ENCODE measurements at regions not wholly inside any gene's neighbourhood (a gene's known extent, or its start where the extent isn't known, plus 50 kb on each side); places are given as distances from the start of the nearest gene placed in this dataset.
A peak's percentile ranks its signal among the peaks of the same experiment; 100 is the strongest.
"Not testable (repeated sequence)": the region's sequence is repeated elsewhere in the genome, so short reads cannot be mapped to it uniquely, and the experiment has no call there.

DNA sequence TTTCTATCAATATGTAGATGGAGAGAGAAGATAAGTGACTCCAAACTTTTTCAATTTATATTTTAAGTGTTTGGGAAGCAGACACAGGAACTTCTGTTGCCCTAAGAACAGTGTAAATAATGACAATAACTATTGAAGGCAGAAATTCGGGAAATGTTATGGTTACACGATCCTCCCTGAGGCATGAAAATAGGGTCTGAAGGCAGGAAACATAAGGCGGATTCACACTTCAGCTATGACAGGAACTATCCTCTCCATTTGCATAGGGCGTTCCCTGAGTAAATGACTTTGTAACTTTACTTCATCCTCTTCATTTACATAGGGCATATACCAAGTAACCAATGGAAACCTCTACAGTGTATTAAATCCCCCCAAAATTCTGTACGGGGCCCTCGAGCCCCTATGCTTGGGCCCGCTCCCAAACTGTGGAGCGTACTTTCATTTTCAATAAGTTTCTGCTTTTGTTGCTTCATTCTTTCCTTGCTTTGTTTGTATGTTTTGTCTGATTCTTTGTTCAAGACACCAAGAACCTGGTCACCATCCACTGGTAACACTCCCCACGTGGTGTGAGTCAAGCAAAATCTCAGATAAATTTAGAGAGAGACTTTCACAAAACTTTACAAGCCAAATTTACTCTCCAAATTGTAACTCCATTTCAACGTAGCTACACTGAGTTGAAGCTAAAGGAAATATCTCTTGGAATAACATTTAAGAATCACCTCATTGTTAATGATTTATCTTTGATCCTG is 2504.3 kb downstream of the ARAP2 start:
- no peaks in the 10 kb centered on the region for H3K36me3 ChIP-seq (replicated peaks; ENCODE audit: insufficient read depth, low read depth)
- peaks cover 7% of the 10 kb centered on the region for H3K4me1 ChIP-seq (ENCODE audit: insufficient read depth)
- 80% methylated on average over 10 of the region's 10 CpGs for WGBS (ENCODE audit: low lambda C conversion rate, missing lambda C conversion rate)
- TF ChIP-seq EZH2 (IDR thresholded peaks at IDR 0.05; ENCODE audit: borderline replicate concordance) (no peak), EZH2phosphoT487 (IDR thresholded peaks at IDR 0.05; ENCODE audit: low read depth, severe bottlenecking, unreplicated experiment) (no peak)
- TF ChIP-seq, protein P1, sequence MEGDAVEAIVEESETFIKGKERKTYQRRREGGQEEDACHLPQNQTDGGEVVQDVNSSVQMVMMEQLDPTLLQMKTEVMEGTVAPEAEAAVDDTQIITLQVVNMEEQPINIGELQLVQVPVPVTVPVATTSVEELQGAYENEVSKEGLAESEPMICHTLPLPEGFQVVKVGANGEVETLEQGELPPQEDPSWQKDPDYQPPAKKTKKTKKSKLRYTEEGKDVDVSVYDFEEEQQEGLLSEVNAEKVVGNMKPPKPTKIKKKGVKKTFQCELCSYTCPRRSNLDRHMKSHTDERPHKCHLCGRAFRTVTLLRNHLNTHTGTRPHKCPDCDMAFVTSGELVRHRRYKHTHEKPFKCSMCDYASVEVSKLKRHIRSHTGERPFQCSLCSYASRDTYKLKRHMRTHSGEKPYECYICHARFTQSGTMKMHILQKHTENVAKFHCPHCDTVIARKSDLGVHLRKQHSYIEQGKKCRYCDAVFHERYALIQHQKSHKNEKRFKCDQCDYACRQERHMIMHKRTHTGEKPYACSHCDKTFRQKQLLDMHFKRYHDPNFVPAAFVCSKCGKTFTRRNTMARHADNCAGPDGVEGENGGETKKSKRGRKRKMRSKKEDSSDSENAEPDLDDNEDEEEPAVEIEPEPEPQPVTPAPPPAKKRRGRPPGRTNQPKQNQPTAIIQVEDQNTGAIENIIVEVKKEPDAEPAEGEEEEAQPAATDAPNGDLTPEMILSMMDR (IDR thresholded peaks at IDR 0.05; ENCODE audit: poor library complexity), result no peak
- peak overlapping the region; percentile 49 for H2AFZ ChIP-seq
- DNase-seq (ENCODE audit: low spot score), result no peak
- no peaks in the 10 kb centered on the region for H3K79me2 ChIP-seq
- H3K27me3 ChIP-seq, result no peaks in the 10 kb centered on the region
- H3K9me2 ChIP-seq (replicated peaks; ENCODE audit: insufficient read depth), result no peaks in the 10 kb centered on the region
- H3K9me3 ChIP-seq (ENCODE audit: low read depth), result no peaks in the 10 kb centered on the region
- peak overlapping the region; percentile 47 for H3K4me2 ChIP-seq
- no peak overlapping the region for H3K4me3 ChIP-seq
- peak overlapping the region; percentile 1 for H3K27ac ChIP-seq
- no peaks in the 10 kb centered on the region for H4K20me1 ChIP-seq (ENCODE audit: insufficient read depth, poor library complexity, severe bottlenecking)

DNA sequence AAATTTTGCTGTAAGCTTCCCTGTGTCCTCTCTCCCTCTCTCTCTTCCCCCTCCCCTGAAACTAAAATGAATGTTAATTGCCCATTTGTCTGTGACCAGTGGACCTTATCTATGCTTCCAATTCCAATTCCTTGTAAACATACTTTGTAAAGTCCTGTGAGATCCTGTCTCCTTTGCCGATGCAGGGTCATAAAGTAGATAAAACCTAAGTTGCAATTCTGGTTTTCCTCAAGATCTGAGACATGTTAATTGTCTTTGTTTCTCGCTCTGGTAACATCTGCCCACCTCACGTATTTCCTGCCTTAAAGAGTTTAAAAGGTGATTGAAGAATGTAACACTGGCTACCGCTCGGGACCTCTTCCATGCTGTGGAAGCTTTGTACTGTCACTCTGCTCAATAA is 2503.4 kb downstream of the ARAP2 start:
- not testable (repeated sequence) for DNase-seq (ENCODE audit: low spot score); H3K9me3 ChIP-seq (ENCODE audit: low read depth); H4K20me1 ChIP-seq (ENCODE audit: insufficient read depth, poor library complexity, severe bottlenecking); H3K9me2 ChIP-seq (replicated peaks; ENCODE audit: insufficient read depth); H3K79me2 ChIP-seq; H3K4me3 ChIP-seq; H3K4me1 ChIP-seq (ENCODE audit: insufficient read depth); H3K36me3 ChIP-seq (replicated peaks; ENCODE audit: insufficient read depth, low read depth); H3K27me3 ChIP-seq
- peak overlapping the region; percentile 47 for H3K4me2 ChIP-seq
- WGBS (ENCODE audit: low lambda C conversion rate, missing lambda C conversion rate), result 31% methylated on average over 5 of the region's 5 CpGs
- peak overlapping the region; percentile 1 for H3K27ac ChIP-seq
- peak overlapping the region; percentile 3 for H2AFZ ChIP-seq

DNA sequence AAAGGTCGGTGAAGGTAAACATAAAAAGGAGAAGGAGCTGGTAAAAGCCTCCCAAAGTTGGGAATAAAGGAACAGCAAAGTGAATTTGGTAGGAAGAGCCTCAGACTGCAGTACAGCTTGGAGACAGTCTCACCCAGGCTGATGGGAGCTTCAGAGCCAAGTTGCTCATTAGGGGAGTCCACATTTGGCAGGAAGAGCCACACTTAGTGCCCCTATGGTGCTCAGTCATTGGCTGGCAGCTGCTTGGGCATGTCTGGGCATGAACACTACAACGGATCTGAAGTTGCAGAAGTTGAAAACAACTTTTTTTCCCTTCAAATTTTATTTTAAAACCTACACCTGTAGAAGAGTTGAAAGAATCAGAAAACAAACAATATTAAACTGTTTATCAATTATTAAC is 2497.3 kb downstream of the ARAP2 start:
- H4K20me1 ChIP-seq (ENCODE audit: insufficient read depth, poor library complexity, severe bottlenecking), result no peaks in the 10 kb centered on the region

DNA sequence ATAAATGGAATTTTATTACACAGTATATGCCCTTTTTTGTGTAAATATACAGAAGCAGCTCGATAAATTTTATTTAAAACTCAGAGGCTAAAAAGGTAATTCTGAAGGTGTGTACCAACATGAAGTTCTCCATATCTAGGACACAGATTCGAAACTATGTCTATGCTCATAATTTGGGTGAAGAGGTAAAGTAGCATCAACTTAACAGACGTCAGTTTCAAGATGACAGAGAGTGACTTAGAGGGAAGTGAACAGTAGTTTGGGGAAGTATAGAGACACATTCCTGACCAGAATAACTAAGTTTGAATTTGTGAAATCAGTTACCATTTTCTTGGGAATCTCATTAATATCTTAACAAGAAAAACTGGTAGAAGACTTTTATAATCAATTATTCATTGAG is 2493.3 kb downstream of the ARAP2 start:
- Histone ChIP-seq H3K27ac (no peak overlapping the region), H3K9me2 (replicated peaks; ENCODE audit: insufficient read depth) (no peaks in the 10 kb centered on the region), H2AFZ (no peak overlapping the region), H4K20me1 (ENCODE audit: insufficient read depth, poor library complexity, severe bottlenecking) (no peaks in the 10 kb centered on the region), H3K27me3 (no peaks in the 10 kb centered on the region), H3K36me3 (replicated peaks; ENCODE audit: insufficient read depth, low read depth) (no peaks in the 10 kb centered on the region), H3K79me2 (no peaks in the 10 kb centered on the region), H3K9me3 (ENCODE audit: low read depth) (no peaks in the 10 kb centered on the region), H3K4me3 (no peak overlapping the region), H3K4me1 (ENCODE audit: insufficient read depth) (no peaks in the 10 kb centered on the region), H3K4me2 (no peak overlapping the region)
- WGBS (ENCODE audit: low lambda C conversion rate, missing lambda C conversion rate), result 94% methylated on average over 3 of the region's 3 CpGs
- TF ChIP-seq, protein P1 (IDR thresholded peaks at IDR 0.05; ENCODE audit: poor library complexity), result no peak
- TF ChIP-seq EZH2 (IDR thresholded peaks at IDR 0.05; ENCODE audit: borderline replicate concordance), result no peak
- TF ChIP-seq EZH2phosphoT487 (IDR thresholded peaks at IDR 0.05; ENCODE audit: low read depth, severe bottlenecking, unreplicated experiment), result no peak
- no peak for DNase-seq (ENCODE audit: low spot score)

More for the DNA sequence above, 2497.3 kb downstream of the ARAP2 start:
- H3K36me3 ChIP-seq (replicated peaks; ENCODE audit: insufficient read depth, low read depth), result no peaks in the 10 kb centered on the region
- no peak overlapping the region for H3K4me2 ChIP-seq
- no peak overlapping the region for H3K4me3 ChIP-seq
- H3K27me3 ChIP-seq, result no peaks in the 10 kb centered on the region
- no peaks in the 10 kb centered on the region for H3K79me2 ChIP-seq
- H3K9me3 ChIP-seq (ENCODE audit: low read depth), result no peaks in the 10 kb centered on the region
- no peaks in the 10 kb centered on the region for H3K4me1 ChIP-seq (ENCODE audit: insufficient read depth)
- WGBS (ENCODE audit: low lambda C conversion rate, missing lambda C conversion rate), result 86% methylated on average over 2 of the region's 2 CpGs
- H3K9me2 ChIP-seq (replicated peaks; ENCODE audit: insufficient read depth), result no peaks in the 10 kb centered on the region
- no peak overlapping the region for H3K27ac ChIP-seq
- DNase-seq (ENCODE audit: low spot score), result no peak
- H2AFZ ChIP-seq, result no peak overlapping the region
- TF ChIP-seq EZH2phosphoT487 (IDR thresholded peaks at IDR 0.05; ENCODE audit: low read depth, severe bottlenecking, unreplicated experiment) (no peak), EZH2 (IDR thresholded peaks at IDR 0.05; ENCODE audit: borderline replicate concordance) (no peak)
- TF ChIP-seq, protein P1 (IDR thresholded peaks at IDR 0.05; ENCODE audit: poor library complexity), result no peak
